HG03108 (cell line): ENCODE measurements at regions not wholly inside any gene's neighbourhood (a gene's known extent, or its start where the extent isn't known, plus 50 kb on each side); places are given as distances from the start of the nearest gene placed in this dataset.

Source experiments
- ATAC-seq: cut with Tn5 transposase; IDR thresholded peaks from one replicate; pipeline ENCODE4 v1.9.1; 2021; ENCODE audit warnings: moderate library complexity; ENCODE audit not compliant: unreplicated experiment

- peak; percentile 74 for ATAC-seq
Observed at GRCh38 chr12:91382081-91382543, 199.5 kb upstream of the DCN start.

- ATAC-seq: peak; percentile 40
Observed at GRCh38 chr12:91381309-91381804, 198.7 kb upstream of the DCN start.

- ATAC-seq: no peak
Observed at GRCh38 chr12:91380631-91381030, 198.0 kb upstream of the DCN start.

- no peak for ATAC-seq
Observed at GRCh38 chr12:91379051-91379775, 196.6 kb upstream of the DCN start.

GRCh38 chr12:91377436-91377835 lies 194.8 kb upstream of the DCN start:
- no peak for ATAC-seq

- no peak for ATAC-seq
Observed at GRCh38 chr12:91373086-91373485, 190.5 kb upstream of the DCN start.

- no peak for ATAC-seq
Observed at GRCh38 chr12:91370086-91370868, 187.7 kb upstream of the DCN start.

- ATAC-seq: no peak
Observed at GRCh38 chr12:91368613-91369012, 186.0 kb upstream of the DCN start.

GRCh38 chr12:91367234-91367849 lies 184.7 kb upstream of the DCN start:
- no peak for ATAC-seq

GRCh38 chr12:91364471-91365184 lies 182.0 kb upstream of the DCN start:
- ATAC-seq: no peak

- ATAC-seq: no peak
Observed at GRCh38 chr12:91361864-91362263, 179.2 kb upstream of the DCN start.

GRCh38 chr12:91357381-91357780 lies 174.8 kb upstream of the DCN start:
- no peak for ATAC-seq

GRCh38 chr12:91356405-91356804 lies 173.8 kb upstream of the DCN start:
- ATAC-seq: no peak

GRCh38 chr12:91355150-91356006 lies 172.8 kb upstream of the DCN start:
- peak; percentile 85 for ATAC-seq

- no peak for ATAC-seq
Observed at GRCh38 chr12:91353266-91353665, 170.6 kb upstream of the DCN start.

GRCh38 chr12:91349476-91349875 lies 166.9 kb upstream of the DCN start:
- ATAC-seq: no peak

- ATAC-seq: no peak
Observed at GRCh38 chr12:91347481-91348214, 165.0 kb upstream of the DCN start.

- no peak for ATAC-seq
Observed at GRCh38 chr12:91346827-91347226, 164.2 kb upstream of the DCN start.

- no peak for ATAC-seq
Observed at GRCh38 chr12:91344408-91344807, 161.8 kb upstream of the DCN start.
